HCT116 (cell line): ENCODE measurements at regions not wholly inside any gene's neighbourhood (a gene's known extent, or its start where the extent isn't known, plus 50 kb on each side); places are given as distances from the start of the nearest gene placed in this dataset.

Experiments
- ATAC-seq: fragments of 200-7000 bp; cut with Tn5 transposase; 2 replicates; pipeline ENCODE4 v1.9.1; 2020; ENCODE audit warnings: mild to moderate bottlenecking, moderate library complexity
- BruUV-seq: library from RNA; stranded (reverse); fragments of 400-500 nt; replicated peaks from 2 replicates; lab custom pipeline; 2021; lab: Mats Ljungman, UMichigan
- CTCF ChIA-PET: fragments of 300-600 bp; sonication (Branson Sonifier 250); formaldehyde crosslinking; loops from one replicate; lab custom pipeline; 2021; ENCODE audit warnings: antibody characterized with exemption; lab: Charles Lee
- POLR2A ChIA-PET: fragments of 300-600, 350-600 bp; sonication (Branson Sonifier 250); formaldehyde crosslinking; loops from one replicate; lab custom pipeline; 2021; ENCODE audit warnings: antibody characterized with exemption; lab: Charles Lee
- RAD21 ChIA-PET, 2 experiments: fragments of 300-600 bp; sonication (Branson Sonifier 250); formaldehyde crosslinking; loops; one replicate each; lab custom pipeline; 2023; ENCODE audit warnings: low total read pairs in 2 of 2; ENCODE audit not compliant: uncharacterized antibody in 2 of 2, unreplicated experiment in 2 of 2, low non-redundant PET in 1 of 2; lab: Charles Lee
- DNase-seq: peaks from one replicate; pipeline ENCODE4 v3.0.0-alpha.2; 2010; ENCODE audit warnings: low read depth, low spot score
- H2AFZ ChIP-seq: fragments of 200-600 bp; shearing (Covaris generic), sonication (generic); 2 replicates; pipeline ENCODE4 v1.6.1; 2017; ENCODE audit warnings: low read depth, mixed run types, mixed read lengths, antibody characterized with exemption, low read length; ENCODE audit not compliant: poor library complexity, severe bottlenecking
- H3K27ac ChIP-seq: 2 replicates; pipeline ENCODE4 v1.5.1; 2012; ENCODE audit warnings: low read depth, low read length
- H3K27me3 ChIP-seq: fragments of 200-600 bp; sonication (generic); 2 replicates; pipeline ENCODE4 v1.6.1; 2016; ENCODE audit warnings: mixed run types, low read length, mixed read lengths; ENCODE audit not compliant: insufficient read depth
- H3K36me3 ChIP-seq, 2 experiments: fragments of 200-500 bp in 1 of 2; fragments of 200-600 bp in 1 of 2; sonication (Bioruptor generic) in 1 of 2; sonication (generic) in 1 of 2; 2 replicates each; pipeline versions ENCODE4 v1.5.1 to v1.6.1; 2014 to 2016; ENCODE audit warnings: low read length in 2 of 2, inconsistent platforms in 1 of 2, mixed read lengths in 1 of 2, mixed run types in 1 of 2; ENCODE audit not compliant: insufficient read depth in 2 of 2, control insufficient read depth in 1 of 2
- H3K4me1 ChIP-seq, 2 experiments: fragments of 200-600 bp in 1 of 2; sonication (generic) in 1 of 2; 2 replicates each; pipeline versions ENCODE4 v1.5.1 to v1.6.1; 2012 to 2017; ENCODE audit warnings: low read length in 2 of 2, inconsistent platforms in 1 of 2, mild to moderate bottlenecking in 1 of 2, mixed read lengths in 1 of 2, mixed run types in 1 of 2, moderate library complexity in 1 of 2; ENCODE audit not compliant: insufficient read depth in 2 of 2, control insufficient read depth in 1 of 2
- H3K4me2 ChIP-seq: fragments of 200-600 bp; sonication (generic); 2 replicates; pipeline ENCODE4 v1.6.1; 2017; ENCODE audit warnings: mixed run types, low read length, mixed read lengths
- H3K4me3 ChIP-seq, 2 experiments: fragments of 200-600 bp in 1 of 2; sonication (generic) in 1 of 2; replicated peaks in 1 of 2; 2 replicates each; pipeline ENCODE4 v1.5.1; 2011 to 2016; ENCODE audit warnings: low read length in 2 of 2, control low read depth in 1 of 2, low read depth in 1 of 2, mild to moderate bottlenecking in 1 of 2, mixed read lengths in 1 of 2, mixed run types in 1 of 2
- H3K79me2 ChIP-seq: fragments of 200-600 bp; sonication (generic); 2 replicates; pipeline ENCODE4 v1.6.1; 2017; ENCODE audit warnings: mild to moderate bottlenecking, mixed run types, low read length, moderate library complexity, mixed read lengths; ENCODE audit not compliant: insufficient read depth
- H3K9ac ChIP-seq: fragments of 200-600 bp; sonication (generic); 2 replicates; pipeline ENCODE4 v1.6.1; 2016; ENCODE audit warnings: low read length, mixed read lengths
- H3K9me2 ChIP-seq: fragments of 200-600 bp; sonication (generic), shearing (Covaris generic); 2 replicates; pipeline ENCODE4 v1.6.1; 2017; ENCODE audit warnings: mixed run types, mild to moderate bottlenecking, moderate library complexity; ENCODE audit not compliant: insufficient read depth
- H3K9me3 ChIP-seq, 2 experiments: fragments of 200-500 bp in 1 of 2; fragments of 200-600 bp in 1 of 2; sonication (Bioruptor generic) in 1 of 2; sonication (generic) in 1 of 2; 2 replicates each; pipeline ENCODE4 v1.6.1; 2014 to 2017; ENCODE audit warnings: low read length in 2 of 2, mixed read lengths in 2 of 2, inconsistent platforms in 1 of 2, low read depth in 1 of 2, mild to moderate bottlenecking in 1 of 2, mixed run types in 1 of 2, moderate library complexity in 1 of 2; ENCODE audit not compliant: control insufficient read depth in 1 of 2, insufficient read depth in 1 of 2
- H4K20me1 ChIP-seq: fragments of 200-600 bp; sonication (generic), shearing (Covaris generic); 2 replicates; pipeline ENCODE4 v1.6.1; 2017; ENCODE audit warnings: mixed run types, mild to moderate bottlenecking, moderate library complexity; ENCODE audit not compliant: insufficient read depth
- CBX3 ChIP-seq: IDR thresholded peaks from 2 replicates; pipeline ENCODE4 v1.6.1; 2012; ENCODE audit warnings: low read depth
- ELF1 ChIP-seq: IDR thresholded peaks from 2 replicates; pipeline ENCODE4 v1.6.1; 2012; ENCODE audit warnings: low read depth, borderline replicate concordance
- RAD21 ChIP-seq: IDR thresholded peaks from 2 replicates; pipeline ENCODE4 v1.6.1; 2012; ENCODE audit warnings: low read depth, mild to moderate bottlenecking
- SP1 ChIP-seq: IDR thresholded peaks from 2 replicates; pipeline ENCODE4 v1.6.1; 2012; ENCODE audit warnings: low read depth
- SRF ChIP-seq: IDR thresholded peaks from 2 replicates; pipeline ENCODE4 v1.6.1; 2012; ENCODE audit warnings: low read depth
- TCF7L2 ChIP-seq: IDR thresholded peaks from 2 replicates; pipeline ENCODE4 v1.7.0; 2011; ENCODE audit warnings: borderline replicate concordance, inconsistent platforms; ENCODE audit not compliant: insufficient read depth, insufficient read length; ENCODE audit errors: extremely low read depth
- ZNF274 ChIP-seq: fragments of 200-500 bp; sonication (Bioruptor generic); IDR thresholded peaks from 2 replicates; pipeline ENCODE4 v1.6.1; 2014; ENCODE audit warnings: mild to moderate bottlenecking, low read depth, low read length, inconsistent platforms
- intact Hi-C: fragments of 100-400 bp; cut with micrococcal nuclease; formaldehyde crosslinking; loops from 2 replicates; pipeline ENCODE4 v1.10.0; 2022
- TF ChIP-seq, protein P1 (sequence below): IDR thresholded peaks from 2 replicates; pipeline ENCODE4 v1.6.1; 2011; ENCODE audit warnings: mild to moderate bottlenecking, low read length, moderate library complexity; ENCODE audit not compliant: insufficient replicate concordance; ENCODE audit errors: extremely low read depth
- TF ChIP-seq, protein P2 (sequence below): IDR thresholded peaks from 2 replicates; pipeline ENCODE4 v1.6.1; 2012
- TF ChIP-seq, protein P3 (sequence below): IDR thresholded peaks from 2 replicates; pipeline ENCODE4 v1.6.1; 2012

GRCh38 chr6:120031837-120032236, 682.3 kb upstream of the MAN1A1 start:
- Histone ChIP-seq H2AFZ (no peak overlapping the region), H3K27me3 (no peaks in the 10 kb centered on the region), H3K9me3 (no peaks in the 10 kb centered on the region), H3K36me3 (no peaks in the 10 kb centered on the region), H4K20me1 (no peaks in the 10 kb centered on the region), H3K27ac (no peak overlapping the region), H3K4me3 (no peak overlapping the region), H3K9me2 (no peaks in the 10 kb centered on the region), H3K79me2 (no peaks in the 10 kb centered on the region), H3K9ac (no peak overlapping the region), H3K4me1 (no peaks in the 10 kb centered on the region), H3K4me2 (no peak overlapping the region)
- ChIA-PET CTCF (no interaction called here), RAD21 (no interaction called here), POLR2A (no interaction called here)
- intact Hi-C loops = no loop called here
- no peak for ATAC-seq
- BruUV-seq = no TSS peak
- DNase-seq = no peak
- no peak for TF ChIP-seq RAD21
- TF ChIP-seq ZNF274 = no peak
- no peak for TF ChIP-seq TCF7L2
- no peak for TF ChIP-seq SP1
- no peak for TF ChIP-seq SRF
- TF ChIP-seq, protein P1, sequence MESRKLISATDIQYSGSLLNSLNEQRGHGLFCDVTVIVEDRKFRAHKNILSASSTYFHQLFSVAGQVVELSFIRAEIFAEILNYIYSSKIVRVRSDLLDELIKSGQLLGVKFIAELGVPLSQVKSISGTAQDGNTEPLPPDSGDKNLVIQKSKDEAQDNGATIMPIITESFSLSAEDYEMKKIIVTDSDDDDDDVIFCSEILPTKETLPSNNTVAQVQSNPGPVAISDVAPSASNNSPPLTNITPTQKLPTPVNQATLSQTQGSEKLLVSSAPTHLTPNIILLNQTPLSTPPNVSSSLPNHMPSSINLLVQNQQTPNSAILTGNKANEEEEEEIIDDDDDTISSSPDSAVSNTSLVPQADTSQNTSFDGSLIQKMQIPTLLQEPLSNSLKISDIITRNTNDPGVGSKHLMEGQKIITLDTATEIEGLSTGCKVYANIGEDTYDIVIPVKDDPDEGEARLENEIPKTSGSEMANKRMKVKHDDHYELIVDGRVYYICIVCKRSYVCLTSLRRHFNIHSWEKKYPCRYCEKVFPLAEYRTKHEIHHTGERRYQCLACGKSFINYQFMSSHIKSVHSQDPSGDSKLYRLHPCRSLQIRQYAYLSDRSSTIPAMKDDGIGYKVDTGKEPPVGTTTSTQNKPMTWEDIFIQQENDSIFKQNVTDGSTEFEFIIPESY = no peak
- TF ChIP-seq, protein P2, sequence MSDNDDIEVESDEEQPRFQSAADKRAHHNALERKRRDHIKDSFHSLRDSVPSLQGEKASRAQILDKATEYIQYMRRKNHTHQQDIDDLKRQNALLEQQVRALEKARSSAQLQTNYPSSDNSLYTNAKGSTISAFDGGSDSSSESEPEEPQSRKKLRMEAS = no peak
- TF ChIP-seq, protein P3, sequence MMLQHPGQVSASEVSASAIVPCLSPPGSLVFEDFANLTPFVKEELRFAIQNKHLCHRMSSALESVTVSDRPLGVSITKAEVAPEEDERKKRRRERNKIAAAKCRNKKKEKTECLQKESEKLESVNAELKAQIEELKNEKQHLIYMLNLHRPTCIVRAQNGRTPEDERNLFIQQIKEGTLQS = no peak
- no peak for TF ChIP-seq ELF1
- no peak for TF ChIP-seq CBX3
